ENCODE measurements at regions not wholly inside any gene's neighbourhood (a gene's known extent, or its start where the extent isn't known, plus 50 kb on each side); places are given as distances from the start of the nearest gene placed in this dataset.
"Not testable (repeated sequence)": the region's sequence is repeated elsewhere in the genome, so short reads cannot be mapped to it uniquely, and the experiment has no call there.

DNA sequence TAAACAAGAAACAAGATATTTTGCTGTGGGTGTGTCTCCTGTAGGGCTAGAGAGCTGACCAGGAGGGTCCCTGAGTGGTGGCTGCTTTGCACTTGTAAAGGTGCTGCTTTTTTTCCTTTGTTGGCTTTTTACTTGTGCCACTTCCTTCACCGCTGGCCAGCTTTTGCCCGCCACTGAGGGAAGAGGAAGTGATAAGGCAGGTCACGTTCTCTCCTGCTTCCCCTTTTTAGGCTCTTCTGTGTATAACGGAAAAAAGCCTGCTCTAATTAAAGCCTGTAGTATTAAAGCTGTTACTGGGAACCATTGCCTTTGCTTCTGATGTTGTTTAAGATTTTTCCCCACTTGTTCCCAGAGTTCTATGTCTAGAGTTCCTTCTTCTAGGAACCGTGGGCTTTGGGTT lies 134.1 kb downstream of the RBMY1D start:
- TF ChIP-seq POLR2A, EP300, POLR2AphosphoS5 (IDR thresholded peaks at IDR 0.05): not testable (repeated sequence)

Measured in stomach (tissue), 4 donors.